HCT116 (cell line): ENCODE measurements at regions not wholly inside any gene's neighbourhood (a gene's known extent, or its start where the extent isn't known, plus 50 kb on each side); places are given as distances from the start of the nearest gene placed in this dataset.

ENCODE experiments used
- ATAC-seq: fragments of 200-7000 bp; cut with Tn5 transposase; 2 replicates; pipeline ENCODE4 v1.9.1; 2020; ENCODE audit warnings: mild to moderate bottlenecking, moderate library complexity
- BruUV-seq: library from RNA; stranded (reverse); fragments of 400-500 nt; replicated peaks from 2 replicates; lab custom pipeline; 2021; lab: Mats Ljungman, UMichigan
- CTCF ChIA-PET: fragments of 300-600 bp; sonication (Branson Sonifier 250); formaldehyde crosslinking; loops from one replicate; lab custom pipeline; 2021; ENCODE audit warnings: antibody characterized with exemption; lab: Charles Lee
- POLR2A ChIA-PET: fragments of 300-600, 350-600 bp; sonication (Branson Sonifier 250); formaldehyde crosslinking; loops from one replicate; lab custom pipeline; 2021; ENCODE audit warnings: antibody characterized with exemption; lab: Charles Lee
- RAD21 ChIA-PET, 2 experiments: fragments of 300-600 bp; sonication (Branson Sonifier 250); formaldehyde crosslinking; loops; one replicate each; lab custom pipeline; 2023; ENCODE audit warnings: low total read pairs in 2 of 2; ENCODE audit not compliant: uncharacterized antibody in 2 of 2, unreplicated experiment in 2 of 2, low non-redundant PET in 1 of 2; lab: Charles Lee
- DNase-seq: peaks from one replicate; pipeline ENCODE4 v3.0.0-alpha.2; 2010; ENCODE audit warnings: low read depth, low spot score
- H2AFZ ChIP-seq: fragments of 200-600 bp; shearing (Covaris generic), sonication (generic); 2 replicates; pipeline ENCODE4 v1.6.1; 2017; ENCODE audit warnings: low read depth, mixed run types, mixed read lengths, antibody characterized with exemption, low read length; ENCODE audit not compliant: poor library complexity, severe bottlenecking
- H3K27ac ChIP-seq: 2 replicates; pipeline ENCODE4 v1.5.1; 2012; ENCODE audit warnings: low read depth, low read length
- H3K27me3 ChIP-seq: fragments of 200-600 bp; sonication (generic); 2 replicates; pipeline ENCODE4 v1.6.1; 2016; ENCODE audit warnings: mixed run types, low read length, mixed read lengths; ENCODE audit not compliant: insufficient read depth
- H3K36me3 ChIP-seq, 2 experiments: fragments of 200-500 bp in 1 of 2; fragments of 200-600 bp in 1 of 2; sonication (Bioruptor generic) in 1 of 2; sonication (generic) in 1 of 2; 2 replicates each; pipeline versions ENCODE4 v1.5.1 to v1.6.1; 2014 to 2016; ENCODE audit warnings: low read length in 2 of 2, inconsistent platforms in 1 of 2, mixed read lengths in 1 of 2, mixed run types in 1 of 2; ENCODE audit not compliant: insufficient read depth in 2 of 2, control insufficient read depth in 1 of 2
- H3K4me1 ChIP-seq, 2 experiments: fragments of 200-600 bp in 1 of 2; sonication (generic) in 1 of 2; 2 replicates each; pipeline versions ENCODE4 v1.5.1 to v1.6.1; 2012 to 2017; ENCODE audit warnings: low read length in 2 of 2, inconsistent platforms in 1 of 2, mild to moderate bottlenecking in 1 of 2, mixed read lengths in 1 of 2, mixed run types in 1 of 2, moderate library complexity in 1 of 2; ENCODE audit not compliant: insufficient read depth in 2 of 2, control insufficient read depth in 1 of 2
- H3K4me2 ChIP-seq: fragments of 200-600 bp; sonication (generic); 2 replicates; pipeline ENCODE4 v1.6.1; 2017; ENCODE audit warnings: mixed run types, low read length, mixed read lengths
- H3K4me3 ChIP-seq, 2 experiments: fragments of 200-600 bp in 1 of 2; sonication (generic) in 1 of 2; replicated peaks in 1 of 2; 2 replicates each; pipeline ENCODE4 v1.5.1; 2011 to 2016; ENCODE audit warnings: low read length in 2 of 2, control low read depth in 1 of 2, low read depth in 1 of 2, mild to moderate bottlenecking in 1 of 2, mixed read lengths in 1 of 2, mixed run types in 1 of 2
- H3K79me2 ChIP-seq: fragments of 200-600 bp; sonication (generic); 2 replicates; pipeline ENCODE4 v1.6.1; 2017; ENCODE audit warnings: mild to moderate bottlenecking, mixed run types, low read length, moderate library complexity, mixed read lengths; ENCODE audit not compliant: insufficient read depth
- H3K9ac ChIP-seq: fragments of 200-600 bp; sonication (generic); 2 replicates; pipeline ENCODE4 v1.6.1; 2016; ENCODE audit warnings: low read length, mixed read lengths
- H3K9me2 ChIP-seq: fragments of 200-600 bp; sonication (generic), shearing (Covaris generic); 2 replicates; pipeline ENCODE4 v1.6.1; 2017; ENCODE audit warnings: mixed run types, mild to moderate bottlenecking, moderate library complexity; ENCODE audit not compliant: insufficient read depth
- H3K9me3 ChIP-seq, 2 experiments: fragments of 200-500 bp in 1 of 2; fragments of 200-600 bp in 1 of 2; sonication (Bioruptor generic) in 1 of 2; sonication (generic) in 1 of 2; 2 replicates each; pipeline ENCODE4 v1.6.1; 2014 to 2017; ENCODE audit warnings: low read length in 2 of 2, mixed read lengths in 2 of 2, inconsistent platforms in 1 of 2, low read depth in 1 of 2, mild to moderate bottlenecking in 1 of 2, mixed run types in 1 of 2, moderate library complexity in 1 of 2; ENCODE audit not compliant: control insufficient read depth in 1 of 2, insufficient read depth in 1 of 2
- H4K20me1 ChIP-seq: fragments of 200-600 bp; sonication (generic), shearing (Covaris generic); 2 replicates; pipeline ENCODE4 v1.6.1; 2017; ENCODE audit warnings: mixed run types, mild to moderate bottlenecking, moderate library complexity; ENCODE audit not compliant: insufficient read depth
- ATF3 ChIP-seq: IDR thresholded peaks from 2 replicates; pipeline ENCODE4 v1.6.1; 2012
- CBX3 ChIP-seq: IDR thresholded peaks from 2 replicates; pipeline ENCODE4 v1.6.1; 2012; ENCODE audit warnings: low read depth
- EGR1 ChIP-seq: IDR thresholded peaks from 2 replicates; pipeline ENCODE4 v1.6.1; 2012; ENCODE audit warnings: low read depth
- EZH2phosphoT487 ChIP-seq: fragments of 200-600 bp; IDR thresholded peaks from 2 replicates; pipeline ENCODE4 v1.6.1; 2018; ENCODE audit warnings: antibody characterized with exemption, borderline replicate concordance
- FOSL1 ChIP-seq: IDR thresholded peaks from 2 replicates; pipeline ENCODE4 v1.6.1; 2012; ENCODE audit warnings: low read depth
- JUND ChIP-seq: IDR thresholded peaks from 2 replicates; pipeline ENCODE4 v1.6.1; 2012
- POLR2A ChIP-seq: IDR thresholded peaks from 2 replicates; pipeline ENCODE4 v1.7.0; 2011; ENCODE audit warnings: borderline replicate concordance; ENCODE audit not compliant: insufficient read depth, insufficient read length; ENCODE audit errors: extremely low read depth
- POLR2AphosphoS5 ChIP-seq: IDR thresholded peaks from 2 replicates; pipeline ENCODE4 v1.6.1; 2011; ENCODE audit warnings: mild to moderate bottlenecking, low read depth, low read length, moderate library complexity
- SP1 ChIP-seq: IDR thresholded peaks from 2 replicates; pipeline ENCODE4 v1.6.1; 2012; ENCODE audit warnings: low read depth
- SRF ChIP-seq: IDR thresholded peaks from 2 replicates; pipeline ENCODE4 v1.6.1; 2012; ENCODE audit warnings: low read depth
- ZNF274 ChIP-seq: fragments of 200-500 bp; sonication (Bioruptor generic); IDR thresholded peaks from 2 replicates; pipeline ENCODE4 v1.6.1; 2014; ENCODE audit warnings: mild to moderate bottlenecking, low read depth, low read length, inconsistent platforms
- intact Hi-C: fragments of 100-400 bp; cut with micrococcal nuclease; formaldehyde crosslinking; loops from 2 replicates; pipeline ENCODE4 v1.10.0; 2022
- TF ChIP-seq, protein P1 (sequence below): IDR thresholded peaks from 2 replicates; pipeline ENCODE4 v1.6.1; 2011; ENCODE audit warnings: mild to moderate bottlenecking, low read length, moderate library complexity; ENCODE audit not compliant: insufficient replicate concordance; ENCODE audit errors: extremely low read depth
- TF ChIP-seq, protein P2 (sequence below), 3 experiments: fragments of 200-600 bp in 1 of 3; sonication (generic) in 1 of 3; IDR thresholded peaks in 2 of 3; conservative IDR thresholded peaks in 1 of 3; 2 replicates each; pipeline ENCODE4 v1.5.1; 2012 to 2017; ENCODE audit warnings: low read depth in 2 of 3, low read length in 2 of 3, antibody characterized with exemption in 1 of 3, borderline replicate concordance in 1 of 3, control low read depth in 1 of 3, mild to moderate bottlenecking in 1 of 3, mixed read lengths in 1 of 3, mixed run types in 1 of 3, moderate library complexity in 1 of 3; ENCODE audit not compliant: insufficient read depth in 1 of 3

DNA sequence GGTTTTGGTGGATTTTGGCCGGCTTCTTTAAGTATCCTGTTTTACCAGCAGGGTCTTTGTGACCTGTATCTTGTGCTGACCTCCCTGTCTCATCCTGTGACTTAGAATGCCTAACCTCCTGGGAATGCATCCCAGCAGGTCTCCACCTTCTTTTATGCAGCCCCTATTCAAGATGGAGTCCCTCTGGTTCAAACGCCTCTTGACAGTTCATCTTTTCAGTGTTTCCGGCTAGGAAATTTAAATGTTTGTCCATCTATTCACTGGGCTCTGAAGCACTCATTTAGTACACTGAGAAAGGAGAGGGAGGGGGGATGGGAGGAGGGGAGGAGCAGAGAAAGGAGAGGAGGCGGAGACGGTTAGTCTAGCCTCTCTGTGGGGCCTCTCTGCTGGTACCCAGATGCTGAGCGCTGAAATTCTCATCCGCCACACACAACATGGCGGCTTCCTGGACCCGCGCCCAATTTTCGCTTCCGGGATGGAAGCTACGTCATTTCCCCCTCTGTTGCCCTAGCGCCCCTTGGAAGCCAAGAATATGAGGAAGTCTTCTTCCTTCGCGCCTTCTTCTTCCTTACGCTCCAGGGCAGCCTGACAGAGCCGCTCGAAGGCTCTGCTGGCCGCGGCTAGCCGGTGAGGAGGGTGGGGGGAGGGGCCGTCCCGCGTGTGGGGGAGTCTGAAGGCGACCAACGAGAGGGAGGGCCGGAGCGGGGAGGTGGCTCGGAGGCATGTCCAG lies 69.0 kb upstream of the SYT13 start:
- Histone ChIP-seq H3K27ac (no peak overlapping the region), H3K9ac (no peak overlapping the region), H3K4me1 (no peaks in the 10 kb centered on the region), H3K9me2 (no peaks in the 10 kb centered on the region), H4K20me1 (no peaks in the 10 kb centered on the region), H3K9me3 (no peaks in the 10 kb centered on the region), H3K27me3 (peaks cover 56% of the 10 kb centered on the region), H3K36me3 (no peaks in the 10 kb centered on the region), H3K79me2 (no peaks in the 10 kb centered on the region), H3K4me3 (no peak overlapping the region), H2AFZ (no peak overlapping the region), H3K4me2 (no peak overlapping the region)
- ChIA-PET CTCF (no interaction called here), RAD21 (no interaction called here), POLR2A (no interaction called here)
- ATAC-seq, result no peak
- DNase-seq, result no peak
- TF ChIP-seq POLR2AphosphoS5 (no peak), ZNF274 (no peak), SRF (no peak), SP1 (no peak), FOSL1 (no peak), EGR1 (no peak), EZH2phosphoT487 (no peak), JUND (no peak), POLR2A (no peak), CBX3 (no peak), ATF3 (no peak)
- TF ChIP-seq, protein P1, sequence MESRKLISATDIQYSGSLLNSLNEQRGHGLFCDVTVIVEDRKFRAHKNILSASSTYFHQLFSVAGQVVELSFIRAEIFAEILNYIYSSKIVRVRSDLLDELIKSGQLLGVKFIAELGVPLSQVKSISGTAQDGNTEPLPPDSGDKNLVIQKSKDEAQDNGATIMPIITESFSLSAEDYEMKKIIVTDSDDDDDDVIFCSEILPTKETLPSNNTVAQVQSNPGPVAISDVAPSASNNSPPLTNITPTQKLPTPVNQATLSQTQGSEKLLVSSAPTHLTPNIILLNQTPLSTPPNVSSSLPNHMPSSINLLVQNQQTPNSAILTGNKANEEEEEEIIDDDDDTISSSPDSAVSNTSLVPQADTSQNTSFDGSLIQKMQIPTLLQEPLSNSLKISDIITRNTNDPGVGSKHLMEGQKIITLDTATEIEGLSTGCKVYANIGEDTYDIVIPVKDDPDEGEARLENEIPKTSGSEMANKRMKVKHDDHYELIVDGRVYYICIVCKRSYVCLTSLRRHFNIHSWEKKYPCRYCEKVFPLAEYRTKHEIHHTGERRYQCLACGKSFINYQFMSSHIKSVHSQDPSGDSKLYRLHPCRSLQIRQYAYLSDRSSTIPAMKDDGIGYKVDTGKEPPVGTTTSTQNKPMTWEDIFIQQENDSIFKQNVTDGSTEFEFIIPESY, result no peak
- TF ChIP-seq, protein P2, sequence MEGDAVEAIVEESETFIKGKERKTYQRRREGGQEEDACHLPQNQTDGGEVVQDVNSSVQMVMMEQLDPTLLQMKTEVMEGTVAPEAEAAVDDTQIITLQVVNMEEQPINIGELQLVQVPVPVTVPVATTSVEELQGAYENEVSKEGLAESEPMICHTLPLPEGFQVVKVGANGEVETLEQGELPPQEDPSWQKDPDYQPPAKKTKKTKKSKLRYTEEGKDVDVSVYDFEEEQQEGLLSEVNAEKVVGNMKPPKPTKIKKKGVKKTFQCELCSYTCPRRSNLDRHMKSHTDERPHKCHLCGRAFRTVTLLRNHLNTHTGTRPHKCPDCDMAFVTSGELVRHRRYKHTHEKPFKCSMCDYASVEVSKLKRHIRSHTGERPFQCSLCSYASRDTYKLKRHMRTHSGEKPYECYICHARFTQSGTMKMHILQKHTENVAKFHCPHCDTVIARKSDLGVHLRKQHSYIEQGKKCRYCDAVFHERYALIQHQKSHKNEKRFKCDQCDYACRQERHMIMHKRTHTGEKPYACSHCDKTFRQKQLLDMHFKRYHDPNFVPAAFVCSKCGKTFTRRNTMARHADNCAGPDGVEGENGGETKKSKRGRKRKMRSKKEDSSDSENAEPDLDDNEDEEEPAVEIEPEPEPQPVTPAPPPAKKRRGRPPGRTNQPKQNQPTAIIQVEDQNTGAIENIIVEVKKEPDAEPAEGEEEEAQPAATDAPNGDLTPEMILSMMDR (IDR thresholded peaks at IDR 0.05 in 2 of 3, conservative IDR thresholded peaks at IDR 0.05 in 1 of 3; ENCODE audit: borderline replicate concordance in 1 of 3, insufficient read depth in 1 of 3, low read depth in 2 of 3, low read length in 2 of 3), result no peak
- intact Hi-C loops, result no loop called here
- BruUV-seq, result no TSS peak
